Thyroid gland (tissue), 4 donors: ENCODE measurements at regions not wholly inside any gene's neighbourhood (a gene's known extent, or its start where the extent isn't known, plus 50 kb on each side); places are given as distances from the start of the nearest gene placed in this dataset.

ENCODE experiments used
- DNase-seq, 2 donors: peaks; one replicate each; pipeline ENCODE4 v3.0.0-alpha.2; 2019
- H3K27ac ChIP-seq, 3 donors: fragments of 200-600 bp; sonication (generic); 1 replicate in 2 of 3; 2 replicates in 1 of 3; pipeline ENCODE4 v1.5.1; 2016 to 2019; ENCODE audit warnings: mild to moderate bottlenecking in 1 of 3, moderate library complexity in 1 of 3
- H3K27me3 ChIP-seq: fragments of 200-600 bp; sonication (generic); one replicate; pipeline ENCODE4 v1.5.1; 2019
- H3K36me3 ChIP-seq, 2 donors: fragments of 200-600 bp; sonication (generic); one replicate each; pipeline ENCODE4 v1.5.1; 2016 to 2019
- H3K4me1 ChIP-seq, 2 donors: fragments of 200-600 bp; sonication (generic); one replicate each; pipeline ENCODE4 v1.5.1; 2017 to 2019
- H3K4me3 ChIP-seq, 3 donors: fragments of 200-600 bp; sonication (generic); replicated peaks in 1 of 3; 1 replicate in 2 of 3; 2 replicates in 1 of 3; pipeline ENCODE4 v1.5.1; 2016; ENCODE audit warnings: mild to moderate bottlenecking in 1 of 3
- H3K9me3 ChIP-seq: fragments of 200-600 bp; sonication (generic); one replicate; pipeline ENCODE4 v1.5.1; 2017
- POLR2A ChIP-seq, 2 donors: fragments of 450-650 bp; IDR thresholded peaks; one replicate each; pipeline ENCODE4 v1.6.1; 2017; ENCODE audit warnings: antibody characterized with exemption in 2 of 2, mild to moderate bottlenecking in 2 of 2, moderate library complexity in 1 of 2
- WGBS, 2 donors: methylation state at CpG; one replicate each; pipeline ENCODE4 v1.1.5; 2017; 5-methylcytosine and 5-hydroxymethylcytosine counted together
- intact Hi-C: fragments of 100-400 bp; cut with DNase I; formaldehyde crosslinking; loops from one replicate; pipeline ENCODE4 v1.15.1; 2023
- TF ChIP-seq, protein P1 (sequence below), 6 experiments: fragments of 200-600 bp in 3 of 6; fragments of 450-650 bp in 3 of 6; sonication (generic) in 3 of 6; IDR thresholded peaks; one replicate each; pipeline ENCODE4 v1.5.1; 2016 to 2019; ENCODE audit warnings: antibody characterized with exemption in 6 of 6, mild to moderate bottlenecking in 2 of 6, inconsistent platforms in 1 of 6, moderate library complexity in 1 of 6

DNA sequence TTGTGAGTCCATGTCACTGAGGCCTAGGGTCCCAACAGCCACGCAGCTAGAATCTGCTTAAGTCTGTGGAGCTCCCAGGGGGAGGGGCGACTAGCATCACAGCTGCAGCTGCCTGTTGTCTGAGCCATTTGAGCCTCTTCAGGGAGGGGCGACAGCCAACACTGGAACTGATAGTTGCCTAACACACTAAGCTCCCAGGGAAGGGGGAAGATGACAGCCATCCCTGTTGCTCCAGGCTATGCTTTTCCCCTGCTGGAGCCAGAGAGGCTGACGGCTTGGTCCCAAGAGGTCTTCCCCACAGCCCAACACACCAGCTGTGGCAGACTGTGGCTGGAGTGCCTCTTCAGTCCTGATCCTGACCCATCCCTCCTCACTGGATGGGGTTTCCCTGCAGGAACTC lies 817.5 kb downstream of the NXPH1 start:
- H3K27ac ChIP-seq: no peak overlapping the region
- no peaks in the 10 kb centered on the region for H3K36me3 ChIP-seq
- no peak overlapping the region for H3K4me3 ChIP-seq
- intact Hi-C loops: no loop called here
- 67% methylated on average over 2 of the region's 4 CpGs; no CpG with 5 or more reads in 1 of the 2 donors for WGBS, 2 donors
- TF ChIP-seq POLR2A (IDR thresholded peaks at IDR 0.05): no peak
- TF ChIP-seq, protein P1, sequence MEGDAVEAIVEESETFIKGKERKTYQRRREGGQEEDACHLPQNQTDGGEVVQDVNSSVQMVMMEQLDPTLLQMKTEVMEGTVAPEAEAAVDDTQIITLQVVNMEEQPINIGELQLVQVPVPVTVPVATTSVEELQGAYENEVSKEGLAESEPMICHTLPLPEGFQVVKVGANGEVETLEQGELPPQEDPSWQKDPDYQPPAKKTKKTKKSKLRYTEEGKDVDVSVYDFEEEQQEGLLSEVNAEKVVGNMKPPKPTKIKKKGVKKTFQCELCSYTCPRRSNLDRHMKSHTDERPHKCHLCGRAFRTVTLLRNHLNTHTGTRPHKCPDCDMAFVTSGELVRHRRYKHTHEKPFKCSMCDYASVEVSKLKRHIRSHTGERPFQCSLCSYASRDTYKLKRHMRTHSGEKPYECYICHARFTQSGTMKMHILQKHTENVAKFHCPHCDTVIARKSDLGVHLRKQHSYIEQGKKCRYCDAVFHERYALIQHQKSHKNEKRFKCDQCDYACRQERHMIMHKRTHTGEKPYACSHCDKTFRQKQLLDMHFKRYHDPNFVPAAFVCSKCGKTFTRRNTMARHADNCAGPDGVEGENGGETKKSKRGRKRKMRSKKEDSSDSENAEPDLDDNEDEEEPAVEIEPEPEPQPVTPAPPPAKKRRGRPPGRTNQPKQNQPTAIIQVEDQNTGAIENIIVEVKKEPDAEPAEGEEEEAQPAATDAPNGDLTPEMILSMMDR (IDR thresholded peaks at IDR 0.05): no peak
- H3K27me3 ChIP-seq: no peaks in the 10 kb centered on the region
- no peak for DNase-seq
- H3K4me1 ChIP-seq: no peaks in the 10 kb centered on the region
- H3K9me3 ChIP-seq: no peaks in the 10 kb centered on the region

DNA sequence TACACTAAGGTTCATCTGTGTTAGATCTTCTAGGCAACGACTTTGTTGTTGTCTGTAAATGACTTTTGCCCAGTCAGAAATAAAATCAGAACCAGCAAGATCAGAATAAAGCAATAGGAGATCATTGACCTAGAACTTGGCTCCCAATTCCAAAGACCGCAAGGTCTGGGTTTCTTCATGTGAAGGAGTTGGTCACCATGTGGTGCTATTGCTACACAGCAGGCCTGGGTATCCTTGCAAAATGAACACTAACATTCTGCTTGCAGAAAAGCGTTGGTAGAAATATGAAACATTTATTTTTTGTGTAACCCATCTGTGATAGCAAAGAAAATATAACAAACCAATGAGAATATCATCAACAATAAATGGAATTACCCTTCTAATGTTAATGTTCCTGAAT lies 831.0 kb downstream of the NXPH1 start:
- no peak for DNase-seq
- no peak overlapping the region for H3K27ac ChIP-seq
- no peaks in the 10 kb centered on the region for H3K27me3 ChIP-seq
- no peak for TF ChIP-seq POLR2A (IDR thresholded peaks at IDR 0.05)
- TF ChIP-seq, protein P1 (IDR thresholded peaks at IDR 0.05): no peak
- H3K9me3 ChIP-seq: no peaks in the 10 kb centered on the region
- H3K36me3 ChIP-seq: no peaks in the 10 kb centered on the region
- 80 to 81% methylated on average over 3 of the region's 3 CpGs for WGBS, 2 donors
- intact Hi-C loops: no loop called here
- H3K4me1 ChIP-seq: no peaks in the 10 kb centered on the region
- no peak overlapping the region for H3K4me3 ChIP-seq

DNA sequence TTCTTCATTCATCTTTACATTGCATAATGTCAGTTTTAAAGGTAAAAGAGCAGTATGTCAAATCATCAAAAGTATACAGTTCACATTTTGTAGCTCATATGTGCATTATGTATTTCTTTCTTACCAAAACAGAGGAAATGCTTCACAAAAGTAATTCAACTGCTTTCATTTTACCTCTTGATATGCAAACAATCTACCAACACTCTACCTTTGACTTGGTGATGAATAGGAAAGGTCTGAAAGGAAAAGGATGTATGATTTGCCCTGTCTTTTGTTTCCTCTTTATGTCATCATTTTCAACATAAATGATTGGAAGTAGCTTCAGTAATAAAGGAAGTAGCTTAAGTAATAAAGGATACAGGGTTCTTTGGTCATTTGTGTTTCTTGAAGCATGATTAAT lies 846.7 kb downstream of the NXPH1 start:
- Histone ChIP-seq H3K27me3 (no peaks in the 10 kb centered on the region), H3K27ac (no peak overlapping the region), H3K9me3 (no peaks in the 10 kb centered on the region), H3K4me1 (no peaks in the 10 kb centered on the region), H3K36me3 (no peaks in the 10 kb centered on the region), H3K4me3 (no peak overlapping the region)
- TF ChIP-seq, protein P1 (IDR thresholded peaks at IDR 0.05): no peak
- no peak for DNase-seq
- intact Hi-C loops: no loop called here

DNA sequence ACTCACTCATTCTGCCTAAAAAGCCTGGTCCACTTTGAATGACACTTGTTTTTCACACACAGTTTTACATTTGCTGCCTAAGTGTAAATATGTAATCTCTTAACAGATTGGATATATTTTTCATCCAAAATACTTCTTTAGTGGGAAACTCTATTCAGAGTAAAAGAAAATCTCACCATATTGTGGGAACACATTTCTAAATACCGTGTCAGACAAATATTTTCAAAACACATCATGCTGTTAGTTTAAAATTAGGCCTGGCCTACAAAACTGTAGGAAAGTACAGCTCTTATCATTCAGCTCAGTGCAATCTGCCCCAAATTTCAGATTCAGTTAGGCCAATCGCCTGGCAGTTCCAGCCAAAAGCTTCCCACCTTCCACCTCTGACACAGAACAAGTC lies 849.8 kb downstream of the NXPH1 start:
- no peak overlapping the region for H3K4me3 ChIP-seq
- no peaks in the 10 kb centered on the region for H3K36me3 ChIP-seq
- H3K27ac ChIP-seq: no peak overlapping the region
- no peak for DNase-seq
- 66 to 94% methylated on average over 2 of the region's 2 CpGs for WGBS, 2 donors
- TF ChIP-seq, protein P1 (IDR thresholded peaks at IDR 0.05): no peak
- no peak for TF ChIP-seq POLR2A (IDR thresholded peaks at IDR 0.05)
- H3K27me3 ChIP-seq: no peaks in the 10 kb centered on the region
- no peaks in the 10 kb centered on the region for H3K9me3 ChIP-seq
- no peaks in the 10 kb centered on the region for H3K4me1 ChIP-seq
- intact Hi-C loops: no loop called here

DNA sequence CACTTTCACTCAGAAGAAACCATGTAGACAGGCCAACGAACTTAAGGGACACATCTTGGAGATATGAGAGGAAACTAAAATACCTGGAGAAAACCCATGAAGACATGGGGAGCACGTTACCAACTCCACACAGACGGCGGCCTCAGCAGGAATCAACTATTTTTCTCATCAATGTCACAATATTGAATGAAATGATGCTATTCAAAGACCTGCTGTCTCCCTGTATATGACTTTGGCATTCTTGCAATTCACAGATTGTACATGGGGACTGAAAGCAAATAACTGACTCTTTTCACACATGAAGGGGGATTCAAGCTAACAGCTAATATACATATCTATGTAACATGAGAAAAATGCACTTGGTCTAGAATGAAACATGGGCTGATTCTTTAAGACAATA lies 869.0 kb downstream of the NXPH1 start:
- WGBS, 2 donors: 78 to 90% methylated on average over 4 of the region's 4 CpGs
- no peak for TF ChIP-seq POLR2A (IDR thresholded peaks at IDR 0.05)
- TF ChIP-seq, protein P1 (IDR thresholded peaks at IDR 0.05): no peak
- intact Hi-C loops: no loop called here

More for the DNA sequence above, 869.0 kb downstream of the NXPH1 start:
- Histone ChIP-seq H3K27ac (no peak overlapping the region), H3K4me1 (no peaks in the 10 kb centered on the region), H3K9me3 (no peaks in the 10 kb centered on the region), H3K27me3 (no peaks in the 10 kb centered on the region), H3K36me3 (no peaks in the 10 kb centered on the region), H3K4me3 (no peak overlapping the region)
- DNase-seq: no peak
